Stomach smooth muscle (tissue), 2 donors: ENCODE measurements at regions not wholly inside any gene's neighbourhood (a gene's known extent, or its start where the extent isn't known, plus 50 kb on each side); places are given as distances from the start of the nearest gene placed in this dataset.
"Not testable (repeated sequence)": the region's sequence is repeated elsewhere in the genome, so short reads cannot be mapped to it uniquely, and the experiment has no call there.

Experiments
- H3K27ac ChIP-seq: one replicate; pipeline ENCODE4 v1.7.0; 2013; ENCODE audit warnings: mild to moderate bottlenecking, low read length, inconsistent platforms
- H3K27me3 ChIP-seq, 2 donors: one replicate each; pipeline ENCODE4 v1.7.0; 2013; ENCODE audit warnings: low read length in 2 of 2; ENCODE audit not compliant: insufficient read depth in 2 of 2, control insufficient read depth in 1 of 2
- H3K36me3 ChIP-seq, 2 donors: one replicate each; pipeline ENCODE4 v1.7.0; 2013; ENCODE audit warnings: low read length in 2 of 2; ENCODE audit not compliant: control insufficient read depth in 2 of 2, insufficient read depth in 2 of 2
- H3K4me1 ChIP-seq: one replicate; pipeline ENCODE4 v1.7.0; 2013; ENCODE audit warnings: low read length; ENCODE audit not compliant: control insufficient read depth, insufficient read depth
- H3K4me3 ChIP-seq, 2 donors: one replicate each; pipeline ENCODE4 v1.7.0; 2013; ENCODE audit warnings: low read length in 2 of 2
- H3K9ac ChIP-seq, 2 donors: one replicate each; pipeline ENCODE4 v1.7.0; 2013; ENCODE audit warnings: low read length in 2 of 2, mild to moderate bottlenecking in 1 of 2
- H3K9me3 ChIP-seq, 2 donors: one replicate each; pipeline ENCODE4 v1.7.0; 2013; ENCODE audit warnings: low read length in 2 of 2; ENCODE audit not compliant: control insufficient read depth in 2 of 2
- donor health status: healthy.
- donor health status: Pancreatic carcinoma.

DNA sequence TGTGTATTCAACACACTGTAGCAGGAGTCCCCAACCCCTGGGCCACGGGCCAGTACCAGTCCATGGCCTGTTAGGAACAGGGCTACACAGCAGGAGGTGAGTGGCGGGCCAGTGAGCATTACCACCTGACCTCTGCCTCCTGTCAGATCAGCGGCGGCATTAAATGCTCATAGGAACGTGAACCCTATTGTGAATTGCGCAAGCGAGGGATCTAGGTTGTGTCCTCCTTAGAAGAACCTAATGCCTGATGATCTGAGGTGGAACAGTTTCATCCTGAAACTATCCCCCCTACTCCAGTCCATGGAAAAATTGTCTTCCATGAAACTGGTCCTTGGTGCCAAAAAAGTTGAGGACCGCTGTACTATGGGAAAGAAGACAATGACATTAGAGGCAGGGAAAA lies 386.9 kb downstream of the PREX1 start:
- Histone ChIP-seq H3K36me3 (no peaks in the 10 kb centered on the region), H3K9ac (no peak overlapping the region), H3K9me3 (peaks cover 7 to 9% of the 10 kb centered on the region in 2 donors), H3K27ac (no peak overlapping the region), H3K4me3 (no peak overlapping the region), H3K27me3 (no peaks in the 10 kb centered on the region), H3K4me1 (no peaks in the 10 kb centered on the region)

- H3K9me3 ChIP-seq, H3K27me3 ChIP-seq, H3K4me1 ChIP-seq, H3K27ac ChIP-seq, H3K9ac ChIP-seq, H3K36me3 ChIP-seq, H3K4me3 ChIP-seq: not testable (repeated sequence)
Observed at GRCh38 chr20:48440261-48440660, 387.5 kb downstream of the PREX1 start.

- Histone ChIP-seq H3K36me3 (no peaks in the 10 kb centered on the region), H3K9me3 (peaks cover 4 to 5% of the 10 kb centered on the region in 2 donors), H3K9ac (no peak overlapping the region), H3K4me1 (no peaks in the 10 kb centered on the region), H3K27me3 (peaks cover 0 to 2% of the 10 kb centered on the region in 2 donors), H3K4me3 (no peak overlapping the region), H3K27ac (no peak overlapping the region)
Observed at GRCh38 chr20:48437146-48437545, 390.7 kb downstream of the PREX1 start.

DNA sequence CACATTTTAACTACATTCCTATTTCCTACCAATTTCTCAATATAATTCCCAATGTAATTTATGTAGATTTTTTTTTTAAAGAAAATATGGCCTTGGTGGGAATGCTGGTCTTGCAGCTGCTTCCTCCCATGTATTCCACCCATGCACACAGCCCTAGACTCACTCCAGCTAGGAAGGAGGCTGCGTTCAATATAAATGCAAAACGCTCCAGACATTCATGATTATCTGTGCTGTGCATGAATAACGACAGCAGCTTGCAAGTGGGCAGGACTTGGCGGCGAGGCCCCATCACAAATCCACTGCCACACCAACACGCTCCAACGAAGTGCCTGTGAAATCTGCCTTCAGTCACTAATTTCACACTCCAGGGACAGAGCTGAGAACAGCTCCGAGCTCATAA lies 391.2 kb downstream of the PREX1 start:
- H3K9ac ChIP-seq, H3K4me1 ChIP-seq, H3K36me3 ChIP-seq, H3K4me3 ChIP-seq, H3K9me3 ChIP-seq, H3K27ac ChIP-seq, H3K27me3 ChIP-seq: not testable (repeated sequence)

DNA sequence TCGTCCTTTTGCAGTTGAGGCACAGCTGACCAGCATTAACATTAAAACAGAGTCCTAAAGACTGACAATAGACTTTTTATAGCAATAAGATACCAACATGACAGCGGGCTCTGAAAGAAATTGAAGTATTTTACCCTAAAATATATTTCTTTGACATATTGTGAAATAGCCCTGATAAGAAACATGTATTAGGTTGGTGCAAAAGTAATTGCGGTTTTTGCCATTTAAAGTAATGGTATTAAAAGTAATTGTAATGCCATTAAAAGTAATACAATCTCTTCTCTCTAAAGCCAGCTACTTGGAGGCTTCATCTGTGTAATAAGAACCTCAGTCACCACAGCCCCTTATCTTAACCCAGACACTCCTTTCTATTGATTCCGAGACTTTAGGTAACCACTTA lies 394.6 kb downstream of the PREX1 start:
- Histone ChIP-seq H3K9ac (no peak overlapping the region), H3K36me3 (no peaks in the 10 kb centered on the region), H3K4me1 (no peaks in the 10 kb centered on the region), H3K27ac (no peak overlapping the region), H3K4me3 (no peak overlapping the region), H3K27me3 (peaks cover 0 to 2% of the 10 kb centered on the region in 2 donors), H3K9me3 (peaks cover 1 to 5% of the 10 kb centered on the region in 2 donors)

DNA sequence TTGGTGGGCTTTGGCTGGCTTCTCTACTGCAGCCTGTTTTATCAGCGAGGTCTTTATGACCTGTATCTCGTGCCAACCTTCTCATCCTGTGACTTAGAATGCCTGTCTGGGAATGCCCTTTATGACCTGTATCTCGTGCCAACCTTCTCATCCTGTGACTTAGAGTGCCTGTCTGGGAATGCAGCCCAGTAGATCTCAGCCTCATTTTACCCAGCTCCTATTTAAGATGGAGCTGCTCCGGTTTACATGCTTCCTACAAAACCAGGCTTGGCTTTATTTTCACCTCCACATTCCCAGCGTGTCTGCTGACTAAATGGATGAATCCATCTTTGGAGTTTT lies 395.3 kb downstream of the PREX1 start:
- Histone ChIP-seq H3K9ac (no peak overlapping the region), H3K27ac (no peak overlapping the region), H3K4me1 (no peaks in the 10 kb centered on the region), H3K9me3 (no peaks in the 10 kb centered on the region), H3K36me3 (no peaks in the 10 kb centered on the region), H3K4me3 (no peak overlapping the region), H3K27me3 (peaks cover 0 to 2% of the 10 kb centered on the region in 2 donors)

- H3K9me3 ChIP-seq, result no peaks in the 10 kb centered on the region
- no peak overlapping the region for H3K9ac ChIP-seq
- no peak overlapping the region for H3K4me3 ChIP-seq
- H3K36me3 ChIP-seq, result no peaks in the 10 kb centered on the region
- H3K27me3 ChIP-seq, result peaks cover 0 to 2% of the 10 kb centered on the region in 2 donors
- no peaks in the 10 kb centered on the region for H3K4me1 ChIP-seq
- no peak overlapping the region for H3K27ac ChIP-seq
Observed at GRCh38 chr20:48431653-48432493, 395.9 kb downstream of the PREX1 start.

DNA sequence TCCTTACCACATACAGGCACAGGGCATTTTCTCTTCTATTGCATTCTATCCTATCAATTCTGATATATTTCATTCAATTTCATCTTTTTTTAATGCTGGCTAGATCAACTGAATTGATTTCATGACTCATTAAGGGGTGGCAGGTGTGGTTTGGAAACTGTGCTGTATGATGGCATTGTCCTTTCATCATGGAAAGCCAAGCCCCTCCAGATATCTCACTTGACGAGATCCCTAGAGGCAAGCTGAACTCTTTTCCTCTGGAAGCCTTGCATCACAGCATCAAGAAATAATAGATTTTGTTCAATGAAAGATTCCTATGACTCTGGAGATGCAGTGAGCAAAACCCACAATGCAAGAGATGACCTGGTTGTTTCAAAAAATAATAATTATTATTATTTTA lies 401.2 kb downstream of the PREX1 start:
- Histone ChIP-seq H3K4me3 (no peak overlapping the region), H3K9me3 (no peaks in the 10 kb centered on the region), H3K4me1 (no peaks in the 10 kb centered on the region), H3K9ac (no peak overlapping the region), H3K27ac (no peak overlapping the region), H3K36me3 (no peaks in the 10 kb centered on the region), H3K27me3 (no peaks in the 10 kb centered on the region)

DNA sequence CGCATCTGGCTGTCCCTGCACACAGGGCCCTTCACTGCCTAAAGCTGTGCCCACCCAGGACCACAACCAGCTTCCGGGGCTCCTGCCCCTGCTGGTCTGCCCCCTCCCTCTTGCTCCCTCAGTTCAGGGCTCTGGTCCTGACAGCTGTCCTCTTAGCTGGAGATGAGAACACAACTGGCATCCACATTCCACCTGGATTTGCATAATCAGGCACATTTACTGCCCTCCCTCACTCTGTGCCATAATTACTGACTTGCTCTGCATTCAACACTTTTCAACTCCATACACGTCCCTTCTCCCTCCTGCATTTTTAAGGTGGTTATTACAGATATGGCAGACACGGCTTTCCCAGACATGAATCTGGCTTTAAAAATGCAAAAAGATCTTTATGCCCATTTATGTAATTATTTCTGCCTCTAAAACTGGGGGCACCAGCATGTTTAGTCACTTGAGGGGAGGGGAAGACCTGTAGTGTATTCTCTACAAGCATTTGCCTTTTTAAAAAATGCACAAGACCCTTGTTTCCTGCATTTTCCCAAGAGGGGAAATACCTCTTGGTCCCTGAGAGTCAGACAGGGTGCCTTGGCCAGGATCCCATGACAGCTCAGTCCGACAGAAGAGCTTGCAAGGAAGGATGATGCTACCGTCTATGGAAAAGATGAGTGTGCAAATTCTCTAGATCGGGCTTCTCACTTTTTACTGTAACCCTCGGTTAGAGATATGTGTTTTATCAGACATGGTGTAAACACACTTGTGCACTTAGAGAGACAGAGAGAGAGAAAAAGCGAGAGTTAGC lies 401.8 kb downstream of the PREX1 start:
- Histone ChIP-seq H3K4me1 (no peaks in the 10 kb centered on the region), H3K36me3 (no peaks in the 10 kb centered on the region), H3K27me3 (no peaks in the 10 kb centered on the region), H3K9me3 (no peaks in the 10 kb centered on the region), H3K27ac (no peak overlapping the region), H3K4me3 (no peak overlapping the region), H3K9ac (no peak overlapping the region)

- H3K27ac ChIP-seq, result no peak overlapping the region
- H3K27me3 ChIP-seq, result no peaks in the 10 kb centered on the region
- no peak overlapping the region for H3K9ac ChIP-seq
- H3K4me3 ChIP-seq, result no peak overlapping the region
- no peaks in the 10 kb centered on the region for H3K4me1 ChIP-seq
- no peaks in the 10 kb centered on the region for H3K9me3 ChIP-seq
- no peaks in the 10 kb centered on the region for H3K36me3 ChIP-seq
Observed at GRCh38 chr20:48425321-48425720, 402.5 kb downstream of the PREX1 start.
